Right kidney (tissue), 1 donor: ENCODE measurements at regions not wholly inside any gene's neighbourhood (a gene's known extent, or its start where the extent isn't known, plus 50 kb on each side); places are given as distances from the start of the nearest gene placed in this dataset.
"Not testable (repeated sequence)": the region's sequence is repeated elsewhere in the genome, so short reads cannot be mapped to it uniquely, and the experiment has no call there.

ENCODE experiments used
- DNase-seq: peaks from one replicate; pipeline ENCODE4 v3.0.0-alpha.2; 2016

DNA sequence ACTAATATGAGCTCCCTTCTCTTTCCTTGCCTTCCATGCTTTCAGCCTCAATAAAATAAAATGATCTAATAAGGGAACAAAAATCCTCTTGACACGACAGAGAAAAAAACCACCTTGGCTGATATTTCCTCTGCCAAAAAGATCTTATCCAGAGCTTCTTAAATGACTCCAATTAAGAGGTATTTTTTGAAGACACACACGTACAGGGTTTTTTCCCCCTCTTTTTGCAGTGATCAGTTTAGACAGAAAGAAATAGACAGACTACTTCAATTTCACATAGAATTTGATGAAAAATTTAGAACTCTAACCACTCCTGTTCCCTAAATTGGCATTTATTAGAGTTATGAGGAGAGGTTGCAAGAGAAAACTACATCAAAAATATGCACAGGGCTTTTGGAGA, 217.2 kb upstream of the CDH11 start:
- no peak for DNase-seq

- no peak for DNase-seq
These were observed 214.3 kb upstream of the CDH11 start for GRCh38 chr16:65336160-65336559.

DNA sequence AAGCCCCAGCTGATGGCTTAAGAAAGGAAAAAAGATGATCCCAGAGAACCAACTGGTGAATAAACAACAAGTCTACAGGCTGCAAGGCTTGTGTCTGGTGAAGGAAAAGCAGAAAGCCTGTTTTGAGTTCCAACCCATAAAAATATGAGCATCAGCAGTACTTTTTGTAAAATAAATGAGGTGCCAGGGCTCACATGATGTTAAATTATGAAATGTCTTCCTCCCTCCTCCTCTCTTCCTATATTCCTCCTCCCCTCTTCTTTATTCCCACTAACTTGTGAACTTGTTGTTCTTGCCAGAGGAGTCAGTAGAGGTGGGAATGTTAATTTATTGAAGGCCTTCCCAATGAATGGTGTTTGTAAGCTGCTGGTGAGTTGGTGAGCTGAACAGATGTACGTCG, 212.2 kb upstream of the CDH11 start:
- no peak for DNase-seq

- DNase-seq: no peak
These were observed 211.4 kb upstream of the CDH11 start for GRCh38 chr16:65333283-65333682.

DNA sequence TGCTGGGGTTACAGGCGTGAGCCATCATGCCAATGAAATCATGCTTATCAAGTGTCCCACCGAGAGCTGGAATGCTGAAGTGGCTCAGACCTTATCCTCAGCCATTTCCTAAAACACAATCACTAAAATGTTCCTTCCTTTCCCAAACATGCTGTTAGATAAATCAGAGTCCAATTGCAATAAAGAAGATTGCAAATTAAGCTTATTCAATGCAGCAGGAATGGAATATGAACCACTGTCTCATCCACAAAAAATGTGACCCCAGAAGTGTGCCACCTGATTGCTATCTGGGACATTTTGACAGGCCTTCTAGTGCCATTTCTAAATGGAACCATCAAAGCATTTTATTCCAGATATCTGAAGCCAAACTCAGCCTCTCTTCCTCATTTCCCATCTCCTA, 205.5 kb upstream of the CDH11 start:
- DNase-seq: no peak

- no peak for DNase-seq
These were observed 201.9 kb upstream of the CDH11 start for GRCh38 chr16:65323655-65324237.

DNA sequence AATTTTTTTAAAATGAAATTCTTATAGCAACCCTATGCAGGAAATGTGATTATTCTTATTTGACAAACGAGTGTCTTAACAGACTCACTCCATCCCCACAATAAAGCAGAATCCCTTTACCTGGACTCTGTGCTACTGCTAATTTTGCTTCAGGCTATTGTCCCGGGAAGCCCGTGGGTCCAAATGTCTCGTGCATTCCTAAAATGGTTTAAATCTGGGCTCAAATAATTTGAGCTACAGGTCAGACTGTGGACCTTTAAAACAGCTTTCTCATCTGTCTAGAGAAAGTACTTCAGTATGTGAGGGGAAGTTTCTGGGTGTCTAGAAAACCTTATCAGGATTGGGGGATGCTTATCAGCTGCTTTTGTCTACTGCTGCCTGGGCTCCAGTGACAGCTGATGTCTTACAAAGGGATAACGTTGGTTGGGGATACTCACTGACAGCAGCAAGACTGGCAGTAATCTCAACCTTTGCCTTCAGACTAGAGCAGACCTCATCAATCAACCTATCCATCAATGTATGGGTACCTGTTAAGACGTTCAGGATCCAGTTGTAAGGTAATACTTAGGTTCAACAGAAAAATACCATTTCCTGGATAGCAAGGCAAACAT, 197.9 kb upstream of the CDH11 start:
- no peak for DNase-seq

- no peak for DNase-seq
These were observed 196.9 kb upstream of the CDH11 start for GRCh38 chr16:65318590-65319257.

DNA sequence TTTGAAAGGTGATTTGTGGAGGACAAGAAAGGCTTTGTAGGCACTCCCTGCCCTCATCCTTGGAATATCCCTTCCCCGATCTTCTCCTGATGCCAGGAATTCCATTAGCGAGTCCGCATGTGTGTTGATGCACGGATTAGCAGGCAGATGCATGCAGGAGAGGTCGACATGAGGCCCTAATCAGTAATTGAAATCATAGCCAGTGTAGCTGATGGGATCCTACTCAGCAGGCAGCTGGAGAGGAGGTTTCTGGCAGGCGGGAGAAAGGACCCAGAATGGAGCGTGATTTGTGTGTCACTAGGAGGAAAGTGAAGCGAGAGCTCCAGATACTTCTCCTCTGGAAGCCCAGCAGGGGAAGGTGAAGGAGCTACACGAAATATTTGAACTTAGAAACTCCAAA, 196.3 kb upstream of the CDH11 start:
- no peak for DNase-seq

DNA sequence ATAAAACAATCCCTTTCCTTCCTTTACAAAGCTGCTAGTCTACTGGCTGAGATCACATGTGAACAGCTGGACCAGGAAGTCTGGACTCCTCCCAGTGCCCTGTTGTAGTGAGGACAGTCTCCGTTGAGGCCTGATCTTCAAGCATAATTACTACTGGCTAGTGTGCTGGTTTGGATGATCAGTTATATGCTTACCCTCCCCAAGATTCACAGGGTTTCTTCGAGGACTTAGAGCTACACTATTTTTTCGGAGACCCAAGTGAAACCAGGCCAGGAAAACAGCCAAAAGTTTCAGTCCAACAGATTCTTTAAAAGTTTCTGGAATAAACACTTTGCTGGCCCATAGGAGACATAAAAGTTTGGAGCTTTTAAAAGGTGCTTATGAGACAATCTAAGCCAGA, 194.9 kb upstream of the CDH11 start:
- DNase-seq: no peak

DNA sequence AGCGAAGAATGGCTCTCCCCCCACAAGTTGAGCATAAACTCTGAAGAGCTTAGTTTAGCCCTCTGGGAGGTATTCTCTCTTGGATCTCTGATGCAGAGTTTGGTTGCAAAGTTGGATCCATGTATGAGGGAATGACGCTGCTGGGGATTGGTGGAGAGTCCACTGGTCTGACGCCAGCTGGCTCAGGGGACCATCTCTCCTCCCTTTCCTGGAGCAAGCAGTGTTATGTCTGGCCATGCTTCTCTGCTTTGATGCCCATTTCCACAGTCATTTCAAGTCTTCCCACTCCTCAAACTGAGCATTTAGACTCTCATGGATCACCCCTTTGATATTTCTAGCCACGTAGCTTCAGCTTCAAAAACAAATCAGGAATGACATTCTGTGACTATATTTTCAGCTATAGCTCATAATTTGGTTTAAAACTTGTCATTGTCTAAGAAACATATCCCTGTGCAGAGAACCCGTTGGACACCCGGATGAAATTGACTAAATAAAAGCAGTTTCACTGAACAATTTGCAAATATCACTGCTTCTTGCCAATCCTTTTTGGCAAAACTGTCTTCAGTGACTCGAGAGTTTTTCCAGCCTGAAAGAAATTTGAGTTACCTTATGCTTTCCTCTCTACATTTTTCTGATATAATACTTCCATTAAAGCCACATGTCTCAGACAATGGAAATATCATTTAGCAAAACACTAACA, 193.4 kb upstream of the CDH11 start:
- DNase-seq: no peak

GRCh38 chr16:65314627-65315008, 192.8 kb upstream of the CDH11 start:
- no peak for DNase-seq

- DNase-seq: no peak
These were observed 192.2 kb upstream of the CDH11 start for GRCh38 chr16:65313936-65314626.

GRCh38 chr16:65312795-65313194, 190.9 kb upstream of the CDH11 start:
- no peak for DNase-seq

GRCh38 chr16:65312071-65312470, 190.2 kb upstream of the CDH11 start:
- no peak for DNase-seq

- not testable (repeated sequence) for DNase-seq
These were observed 188.6 kb upstream of the CDH11 start for GRCh38 chr16:65310491-65310890.

DNA sequence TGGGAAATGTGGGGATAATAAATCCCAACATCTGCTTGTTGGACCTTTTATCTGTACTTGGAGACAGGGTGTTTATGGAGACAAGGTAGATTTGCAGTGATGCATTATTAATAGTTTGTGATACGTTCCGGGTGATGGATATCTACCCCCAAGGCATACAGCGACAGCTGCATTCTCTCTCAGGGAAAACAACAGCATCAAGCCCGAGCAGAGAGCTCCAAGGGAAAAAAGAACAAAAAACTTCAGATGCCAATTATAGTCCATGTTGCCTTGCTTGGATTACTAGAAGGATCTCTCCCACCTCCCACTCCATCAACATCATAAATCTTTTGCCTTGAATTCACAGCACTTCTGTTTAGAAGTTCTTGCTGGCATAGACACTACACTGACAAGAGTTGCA, 187.5 kb upstream of the CDH11 start:
- DNase-seq: peak; percentile 14

- DNase-seq: no peak
These were observed 186.6 kb upstream of the CDH11 start for GRCh38 chr16:65308506-65308905.

- DNase-seq: no peak
These were observed 185.4 kb upstream of the CDH11 start for GRCh38 chr16:65307286-65307685.

GRCh38 chr16:65306722-65307121, 184.9 kb upstream of the CDH11 start:
- no peak for DNase-seq

GRCh38 chr16:65306300-65306699, 184.4 kb upstream of the CDH11 start:
- no peak for DNase-seq

- no peak for DNase-seq
These were observed 183.6 kb upstream of the CDH11 start for GRCh38 chr16:65305266-65305959.
